GM21367 (cell line): ENCODE measurements at regions not wholly inside any gene's neighbourhood (a gene's known extent, or its start where the extent isn't known, plus 50 kb on each side); places are given as distances from the start of the nearest gene placed in this dataset.
"Not testable (repeated sequence)": the region's sequence is repeated elsewhere in the genome, so short reads cannot be mapped to it uniquely, and the experiment has no call there.

Experiments used
- ATAC-seq: cut with Tn5 transposase; IDR thresholded peaks from one replicate; pipeline ENCODE4 v1.9.1; 2021; ENCODE audit not compliant: unreplicated experiment

DNA sequence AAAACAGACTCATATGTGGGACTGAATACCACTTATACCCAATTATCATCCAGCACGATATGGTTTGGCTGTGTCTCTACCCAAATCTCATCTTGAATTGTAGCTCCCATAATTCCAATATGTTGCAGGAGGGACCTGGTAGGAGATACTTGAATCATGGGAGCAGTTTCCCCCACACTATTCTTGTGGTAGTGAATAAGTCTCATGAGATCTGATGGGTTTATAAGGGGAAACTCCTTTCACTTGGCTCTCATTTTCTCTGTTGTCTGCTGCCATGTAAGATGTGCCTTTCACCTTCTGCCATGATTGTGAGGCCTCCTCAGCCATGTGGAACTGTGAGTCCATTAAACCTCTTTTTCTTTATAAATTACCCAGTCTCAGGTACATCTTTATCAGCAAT, 91.9 kb upstream of the FNDC3A start:
- not testable (repeated sequence) for ATAC-seq

- no peak for ATAC-seq
These were observed 90.7 kb upstream of the FNDC3A start for GRCh38 chr13:48885027-48885395.

GRCh38 chr13:48888613-48889012, 87.1 kb upstream of the FNDC3A start:
- ATAC-seq, result no peak

DNA sequence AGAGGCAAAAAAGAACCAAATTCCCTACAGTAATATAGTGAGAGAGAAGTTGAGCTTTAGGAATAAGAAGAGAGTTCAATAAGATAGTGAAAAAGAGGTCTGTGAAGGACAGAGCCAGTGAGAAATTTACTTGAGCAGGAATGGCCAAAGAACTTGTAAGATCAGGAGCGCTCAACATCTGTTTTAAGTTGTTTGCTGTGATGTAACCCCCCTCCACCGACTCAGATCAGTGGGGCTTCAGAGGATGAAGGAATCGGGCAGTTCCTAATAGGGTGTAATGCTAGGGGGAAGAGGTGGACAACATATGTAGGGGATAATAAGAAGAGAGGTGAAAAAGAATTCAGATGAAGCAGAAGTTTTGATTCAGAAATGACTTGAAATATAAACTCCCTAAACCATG, 85.3 kb upstream of the FNDC3A start:
- ATAC-seq, result no peak

GRCh38 chr13:48891586-48891985, 84.1 kb upstream of the FNDC3A start:
- ATAC-seq, result no peak

DNA sequence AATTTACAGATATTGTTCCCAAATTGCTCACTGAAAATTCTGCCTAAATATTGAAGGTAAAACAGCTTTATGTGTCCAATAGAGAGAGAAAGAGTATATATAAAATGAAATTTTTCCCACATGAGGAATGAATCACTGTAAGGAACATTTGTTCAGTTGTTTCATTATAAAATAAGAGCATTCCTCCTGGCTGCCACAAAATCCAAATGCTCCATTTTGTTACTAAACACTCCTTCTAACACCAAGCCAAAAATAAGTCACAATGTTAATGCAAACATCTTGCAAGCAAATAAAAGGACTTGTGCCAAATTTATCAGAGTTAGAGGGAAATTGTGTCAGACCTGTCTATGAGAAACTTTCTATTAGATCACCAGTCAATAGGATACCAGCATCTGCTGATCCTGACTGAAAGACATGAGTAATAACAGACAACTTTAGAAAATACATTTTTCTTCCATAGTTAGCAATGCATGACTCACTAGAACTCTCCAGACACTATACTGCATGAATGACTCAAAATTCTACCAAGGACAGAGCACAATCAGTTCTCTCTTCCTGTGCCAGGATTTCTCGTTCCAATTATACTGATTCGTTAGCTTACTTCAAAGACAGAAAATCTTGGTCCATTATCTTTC, 83.5 kb upstream of the FNDC3A start:
- peak; percentile 49 for ATAC-seq

- no peak for ATAC-seq
These were observed 83.0 kb upstream of the FNDC3A start for GRCh38 chr13:48892688-48893075.

DNA sequence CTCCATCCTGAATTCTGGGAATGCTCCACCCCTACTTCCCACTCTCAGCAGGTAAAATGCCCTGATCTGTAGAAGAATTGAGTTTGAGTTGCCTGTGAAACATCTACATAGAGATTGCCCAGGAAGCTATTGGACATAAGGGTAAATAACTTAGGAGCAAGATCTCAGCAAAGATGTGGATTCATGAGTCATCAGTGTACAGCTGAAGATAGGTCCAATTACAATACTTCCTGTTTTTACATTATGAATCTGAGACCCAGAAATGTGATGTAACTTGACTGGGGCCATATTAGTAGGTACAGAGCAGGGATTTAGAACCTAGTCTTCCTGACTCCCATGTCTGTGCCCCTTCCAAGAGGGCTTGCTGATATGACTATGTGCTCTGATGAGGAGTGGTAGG, 79.4 kb upstream of the FNDC3A start:
- no peak for ATAC-seq

- no peak for ATAC-seq
These were observed 73.9 kb upstream of the FNDC3A start for GRCh38 chr13:48901781-48902180.

- ATAC-seq, result no peak
These were observed 73.3 kb upstream of the FNDC3A start for GRCh38 chr13:48902368-48902767.

DNA sequence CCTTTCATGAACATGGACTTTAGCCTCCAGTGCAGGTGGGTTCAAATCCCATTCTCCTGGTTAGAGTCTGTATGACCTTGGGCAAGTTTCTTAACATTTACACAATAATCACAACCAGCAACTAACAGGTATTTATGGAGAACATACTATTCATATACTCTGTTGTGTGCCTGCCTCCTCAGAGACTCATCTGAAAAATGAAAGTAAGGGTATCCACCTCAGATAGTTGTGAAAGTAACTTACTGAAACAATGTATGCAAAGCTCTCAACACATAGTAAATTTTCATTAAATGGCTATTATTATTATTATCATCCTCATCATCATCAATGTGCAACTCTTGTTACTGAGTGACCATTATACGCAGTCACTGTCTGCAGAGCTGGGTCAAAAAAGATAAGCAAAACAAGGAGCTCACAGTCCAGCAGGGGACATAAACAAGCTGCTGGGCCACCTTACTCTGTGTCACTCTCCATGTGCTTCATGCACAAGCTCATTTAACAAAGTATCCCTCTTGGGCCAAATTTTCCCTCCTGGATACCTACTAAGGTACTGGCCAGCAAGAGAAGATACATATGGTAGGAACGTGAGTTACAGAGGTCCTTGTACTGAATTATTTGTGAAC, 70.9 kb upstream of the FNDC3A start:
- no peak for ATAC-seq

DNA sequence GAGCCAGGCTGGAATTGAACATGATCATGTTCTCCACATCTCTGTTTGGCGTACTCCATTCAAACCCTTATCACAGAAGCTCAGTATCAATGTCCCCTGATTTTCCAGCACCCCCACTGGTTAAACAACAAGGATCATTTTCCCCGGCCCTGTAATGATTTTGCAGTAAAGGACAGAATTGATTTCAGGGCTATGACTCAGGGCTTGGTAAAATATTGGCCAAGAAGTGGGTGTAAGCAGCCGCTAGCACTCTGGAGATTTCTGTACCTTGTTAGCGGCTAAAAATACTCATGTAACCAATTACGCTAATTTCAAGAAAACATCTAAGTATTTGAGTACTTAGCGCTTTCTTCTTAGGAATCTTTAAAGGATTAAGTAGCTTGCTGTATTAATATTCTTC, 69.5 kb upstream of the FNDC3A start:
- no peak for ATAC-seq

GRCh38 chr13:48908381-48909055, 67.2 kb upstream of the FNDC3A start:
- no peak for ATAC-seq

DNA sequence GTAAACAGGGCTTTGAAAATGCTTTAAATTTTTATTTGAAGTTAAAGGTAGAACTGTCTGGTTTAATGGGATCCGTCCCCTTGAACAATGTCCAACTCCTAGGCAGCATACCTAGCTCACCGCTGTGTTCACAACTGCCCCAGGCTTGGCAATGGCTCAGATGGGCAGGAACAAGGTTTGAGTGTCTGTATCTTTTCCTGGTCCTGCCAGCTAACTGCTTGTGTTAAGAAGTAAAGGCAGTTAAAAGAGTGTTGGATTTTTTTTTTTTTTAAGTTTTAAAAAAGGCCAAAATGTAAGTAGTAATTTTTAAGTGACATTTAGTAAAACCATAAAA, 66.7 kb upstream of the FNDC3A start:
- no peak for ATAC-seq

DNA sequence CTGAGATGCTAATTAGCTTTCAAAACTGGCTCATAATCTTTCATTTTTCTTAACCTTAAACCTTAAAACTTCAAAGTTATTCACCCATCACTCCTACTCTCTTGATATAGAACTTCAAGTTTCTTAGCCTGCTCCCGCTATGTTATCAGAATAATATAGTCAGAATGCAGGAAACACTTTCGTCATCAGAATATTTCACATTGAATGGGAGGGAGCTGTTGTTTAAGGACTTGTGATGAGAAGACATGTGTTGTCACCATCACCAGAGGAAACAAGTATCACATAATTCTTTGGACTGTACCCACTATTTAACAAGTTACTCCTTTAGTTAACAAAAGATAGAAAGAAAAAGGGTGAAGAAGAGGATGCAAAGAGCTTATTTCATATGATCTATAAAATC, 65.0 kb upstream of the FNDC3A start:
- ATAC-seq, result no peak

- no peak for ATAC-seq
These were observed 56.0 kb upstream of the FNDC3A start for GRCh38 chr13:48919751-48920150.

GRCh38 chr13:48920730-48921129, 55.0 kb upstream of the FNDC3A start:
- no peak for ATAC-seq

DNA sequence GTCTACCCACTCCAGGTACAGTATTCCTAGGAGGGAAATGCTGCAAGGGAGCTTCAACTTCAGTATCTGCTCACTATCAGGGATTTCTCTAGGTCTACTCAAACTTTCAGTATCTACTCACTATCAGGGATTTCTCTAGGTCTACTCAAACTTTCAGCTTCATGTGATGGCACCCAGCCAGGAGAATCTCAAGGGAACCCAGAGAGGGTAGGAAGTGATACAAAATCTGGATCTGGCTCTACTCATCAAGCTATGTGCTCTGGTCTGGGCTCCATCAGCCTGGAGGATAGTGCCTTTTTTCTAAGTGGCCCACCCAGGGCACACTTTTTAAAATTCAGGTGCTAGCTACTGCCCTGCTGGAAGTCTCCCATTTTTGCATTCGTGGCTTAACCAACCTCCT, 52.3 kb upstream of the FNDC3A start:
- ATAC-seq, result no peak

DNA sequence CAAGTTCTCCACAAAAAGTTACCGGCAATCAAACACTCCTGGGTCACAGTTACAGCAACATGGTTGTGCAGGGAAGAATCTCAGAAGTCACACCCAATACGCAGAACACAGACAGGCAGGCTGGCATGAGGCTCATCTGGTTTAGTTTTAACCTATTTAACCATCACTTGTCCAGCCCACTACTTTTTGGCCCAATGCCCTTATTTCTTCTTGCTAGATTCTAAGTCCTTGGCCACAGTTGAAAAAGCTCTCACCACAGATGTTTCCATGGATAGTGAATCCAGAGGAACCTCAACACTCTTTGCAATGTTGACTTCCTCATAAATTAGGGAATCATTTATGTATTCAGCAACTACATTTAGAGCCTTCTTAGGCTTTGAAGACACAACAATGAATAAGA, 50.7 kb upstream of the FNDC3A start:
- ATAC-seq, result no peak
